HEK293T (cell line): ENCODE measurements at regions not wholly inside any gene's neighbourhood (a gene's known extent, or its start where the extent isn't known, plus 50 kb on each side); places are given as distances from the start of the nearest gene placed in this dataset.

Experiments
- CTCF ChIA-PET: fragments of 350-600 bp; formaldehyde crosslinking; extraction: SDS; loops from one replicate; lab custom pipeline; 2021; ENCODE audit warnings: antibody characterized with exemption, inconsistent platforms; lab: Yijun Ruan, JAX
- POLR2A ChIA-PET: fragments of 350-600 bp; formaldehyde crosslinking; extraction: SDS; loops from one replicate; lab custom pipeline; 2020; ENCODE audit warnings: antibody characterized with exemption, inconsistent platforms; lab: Yijun Ruan, JAX
- DNase-seq: peaks from one replicate; pipeline ENCODE4 v3.0.0; 2012; ENCODE audit warnings: mixed read lengths; ENCODE audit errors: extremely low spot score
- ARNT ChIP-seq: fragments of 450-650 bp; IDR thresholded peaks from 2 replicates; pipeline ENCODE4 v1.6.1; 2017; ENCODE audit warnings: mild to moderate bottlenecking
- BHLHE40 ChIP-seq: fragments of 450-650 bp; IDR thresholded peaks from 2 replicates; pipeline ENCODE4 v1.6.1; 2016; ENCODE audit warnings: mild to moderate bottlenecking, moderate library complexity, borderline replicate concordance
- CTBP1 ChIP-seq: fragments of 450-650 bp; IDR thresholded peaks from 2 replicates; pipeline ENCODE4 v1.6.1; 2016; ENCODE audit warnings: borderline replicate concordance
- ELF4 ChIP-seq: fragments of 450-650 bp; IDR thresholded peaks from 2 replicates; pipeline ENCODE4 v1.6.1; 2017; ENCODE audit warnings: antibody characterized with exemption
- FOXA1 ChIP-seq: fragments of 450-650 bp; IDR thresholded peaks from 2 replicates; pipeline ENCODE4 v1.6.1; 2016; ENCODE audit warnings: mild to moderate bottlenecking
- FOXK2 ChIP-seq: fragments of 450-650 bp; IDR thresholded peaks from 2 replicates; pipeline ENCODE4 v1.6.1; 2016; ENCODE audit warnings: mild to moderate bottlenecking
- FOXM1 ChIP-seq: fragments of 450-650 bp; IDR thresholded peaks from 2 replicates; pipeline ENCODE4 v1.6.1; 2017; ENCODE audit warnings: mild to moderate bottlenecking, borderline replicate concordance
- HDGF ChIP-seq: fragments of 450-650 bp; IDR thresholded peaks from 2 replicates; pipeline ENCODE4 v1.6.1; 2017; ENCODE audit warnings: antibody characterized with exemption, borderline replicate concordance
- L3MBTL2 ChIP-seq: fragments of 450-650 bp; conservative IDR thresholded peaks from 2 replicates; pipeline ENCODE4 v1.6.1; 2016; ENCODE audit warnings: mild to moderate bottlenecking
- LEF1 ChIP-seq: fragments of 450-650 bp; IDR thresholded peaks from 2 replicates; pipeline ENCODE4 v1.6.1; 2017; ENCODE audit warnings: mild to moderate bottlenecking, borderline replicate concordance
- NFRKB ChIP-seq: fragments of 450-650 bp; IDR thresholded peaks from 2 replicates; pipeline ENCODE4 v1.6.1; 2016; ENCODE audit warnings: mild to moderate bottlenecking, moderate library complexity
- PKNOX1 ChIP-seq: fragments of 450-650 bp; IDR thresholded peaks from 2 replicates; pipeline ENCODE4 v1.6.1; 2016
- SP1 ChIP-seq: fragments of 450-650 bp; IDR thresholded peaks from 2 replicates; pipeline ENCODE4 v1.6.1; 2017
- SUZ12 ChIP-seq: fragments of 450-650 bp; IDR thresholded peaks from 2 replicates; pipeline ENCODE4 v1.6.1; 2016; ENCODE audit warnings: mild to moderate bottlenecking
- TARDBP ChIP-seq: fragments of 450-650 bp; IDR thresholded peaks from 2 replicates; pipeline ENCODE4 v1.6.1; 2016
- ZNF384 ChIP-seq: fragments of 450-650 bp; IDR thresholded peaks from 2 replicates; pipeline ENCODE4 v1.6.1; 2016

- TF ChIP-seq LEF1 (no peak), L3MBTL2 (no peak), FOXM1 (no peak), TARDBP (no peak), ARNT (no peak), FOXK2 (no peak), SP1 (no peak), FOXA1 (no peak), BHLHE40 (no peak), NFRKB (no peak), PKNOX1 (no peak), SUZ12 (no peak), HDGF (no peak), ZNF384 (no peak), CTBP1 (no peak), ELF4 (no peak)
- ChIA-PET CTCF (no interaction called here), POLR2A (no interaction called here)
- no peak for DNase-seq
Measured at GRCh38 chr15:35669432-35670045, 123.6 kb upstream of the DPH6 start.

- CTCF ChIA-PET: no interaction called here
- DNase-seq: no peak
- POLR2A ChIA-PET: no interaction called here
- TF ChIP-seq ELF4: no peak
- TF ChIP-seq LEF1: no peak
- no peak for TF ChIP-seq CTBP1
- TF ChIP-seq NFRKB: no peak
- no peak for TF ChIP-seq FOXA1
- no peak for TF ChIP-seq SP1
- no peak for TF ChIP-seq BHLHE40
- no peak for TF ChIP-seq PKNOX1
- TF ChIP-seq HDGF: no peak
- no peak for TF ChIP-seq SUZ12
- TF ChIP-seq L3MBTL2: no peak
- no peak for TF ChIP-seq FOXM1
- TF ChIP-seq TARDBP: no peak
- TF ChIP-seq ZNF384: no peak
- TF ChIP-seq ARNT: no peak
- TF ChIP-seq FOXK2: no peak
Measured at GRCh38 chr15:35671197-35671596, 125.2 kb upstream of the DPH6 start.

GRCh38 chr15:35671981-35672380, 126.0 kb upstream of the DPH6 start:
- CTCF ChIA-PET: no interaction called here
- DNase-seq: no peak
- TF ChIP-seq SP1: no peak
- TF ChIP-seq SUZ12: no peak
- TF ChIP-seq FOXA1: no peak
- no peak for TF ChIP-seq FOXM1
- TF ChIP-seq ELF4: no peak
- no peak for TF ChIP-seq LEF1
- TF ChIP-seq L3MBTL2: no peak
- no peak for TF ChIP-seq ZNF384
- TF ChIP-seq HDGF: no peak
- no peak for TF ChIP-seq ARNT
- no peak for TF ChIP-seq FOXK2
- no peak for TF ChIP-seq BHLHE40
- no peak for TF ChIP-seq PKNOX1
- TF ChIP-seq NFRKB: no peak
- POLR2A ChIA-PET: no interaction called here

GRCh38 chr15:35673093-35673684, 127.2 kb upstream of the DPH6 start:
- ChIA-PET POLR2A (no interaction called here), CTCF (no interaction called here)

GRCh38 chr15:35674873-35675781, 129.2 kb upstream of the DPH6 start:
- no peak for DNase-seq
- CTCF ChIA-PET: no interaction called here
- POLR2A ChIA-PET: no interaction called here
- no peak for TF ChIP-seq BHLHE40
- no peak for TF ChIP-seq SP1
- no peak for TF ChIP-seq FOXK2
- TF ChIP-seq ZNF384: no peak
- no peak for TF ChIP-seq HDGF
- no peak for TF ChIP-seq ELF4

More at GRCh38 chr15:35673093-35673684, 127.2 kb upstream of the DPH6 start:
- no peak for DNase-seq
- TF ChIP-seq FOXA1 (no peak), ARNT (no peak), FOXM1 (no peak), SUZ12 (no peak), L3MBTL2 (no peak)

GRCh38 chr15:35678774-35679173, 132.8 kb upstream of the DPH6 start:
- POLR2A ChIA-PET: no interaction called here
- CTCF ChIA-PET: no interaction called here
- DNase-seq: no peak
- TF ChIP-seq CTBP1 (no peak), HDGF (no peak), SP1 (no peak), SUZ12 (no peak), FOXA1 (no peak), FOXM1 (no peak), FOXK2 (no peak), ELF4 (no peak), LEF1 (no peak), NFRKB (no peak)
